HCT116 (cell line): ENCODE measurements at regions not wholly inside any gene's neighbourhood (a gene's known extent, or its start where the extent isn't known, plus 50 kb on each side); places are given as distances from the start of the nearest gene placed in this dataset.

Source experiments
- ATAC-seq: fragments of 200-7000 bp; cut with Tn5 transposase; 2 replicates; pipeline ENCODE4 v1.9.1; 2020; ENCODE audit warnings: mild to moderate bottlenecking, moderate library complexity
- BruUV-seq: library from RNA; stranded (reverse); fragments of 400-500 nt; replicated peaks from 2 replicates; lab custom pipeline; 2021; lab: Mats Ljungman, UMichigan
- CTCF ChIA-PET: fragments of 300-600 bp; sonication (Branson Sonifier 250); formaldehyde crosslinking; loops from one replicate; lab custom pipeline; 2021; ENCODE audit warnings: antibody characterized with exemption; lab: Charles Lee
- POLR2A ChIA-PET: fragments of 300-600, 350-600 bp; sonication (Branson Sonifier 250); formaldehyde crosslinking; loops from one replicate; lab custom pipeline; 2021; ENCODE audit warnings: antibody characterized with exemption; lab: Charles Lee
- RAD21 ChIA-PET, 2 experiments: fragments of 300-600 bp; sonication (Branson Sonifier 250); formaldehyde crosslinking; loops; one replicate each; lab custom pipeline; 2023; ENCODE audit warnings: low total read pairs in 2 of 2; ENCODE audit not compliant: uncharacterized antibody in 2 of 2, unreplicated experiment in 2 of 2, low non-redundant PET in 1 of 2; lab: Charles Lee
- DNase-seq: peaks from one replicate; pipeline ENCODE4 v3.0.0-alpha.2; 2010; ENCODE audit warnings: low read depth, low spot score
- H2AFZ ChIP-seq: fragments of 200-600 bp; shearing (Covaris generic), sonication (generic); 2 replicates; pipeline ENCODE4 v1.6.1; 2017; ENCODE audit warnings: low read depth, mixed run types, mixed read lengths, antibody characterized with exemption, low read length; ENCODE audit not compliant: poor library complexity, severe bottlenecking
- H3K27ac ChIP-seq: 2 replicates; pipeline ENCODE4 v1.5.1; 2012; ENCODE audit warnings: low read depth, low read length
- H3K27me3 ChIP-seq: fragments of 200-600 bp; sonication (generic); 2 replicates; pipeline ENCODE4 v1.6.1; 2016; ENCODE audit warnings: mixed run types, low read length, mixed read lengths; ENCODE audit not compliant: insufficient read depth
- H3K36me3 ChIP-seq, 2 experiments: fragments of 200-500 bp in 1 of 2; fragments of 200-600 bp in 1 of 2; sonication (Bioruptor generic) in 1 of 2; sonication (generic) in 1 of 2; 2 replicates each; pipeline versions ENCODE4 v1.5.1 to v1.6.1; 2014 to 2016; ENCODE audit warnings: low read length in 2 of 2, inconsistent platforms in 1 of 2, mixed read lengths in 1 of 2, mixed run types in 1 of 2; ENCODE audit not compliant: insufficient read depth in 2 of 2, control insufficient read depth in 1 of 2
- H3K4me1 ChIP-seq, 2 experiments: fragments of 200-600 bp in 1 of 2; sonication (generic) in 1 of 2; 2 replicates each; pipeline versions ENCODE4 v1.5.1 to v1.6.1; 2012 to 2017; ENCODE audit warnings: low read length in 2 of 2, inconsistent platforms in 1 of 2, mild to moderate bottlenecking in 1 of 2, mixed read lengths in 1 of 2, mixed run types in 1 of 2, moderate library complexity in 1 of 2; ENCODE audit not compliant: insufficient read depth in 2 of 2, control insufficient read depth in 1 of 2
- H3K4me2 ChIP-seq: fragments of 200-600 bp; sonication (generic); 2 replicates; pipeline ENCODE4 v1.6.1; 2017; ENCODE audit warnings: mixed run types, low read length, mixed read lengths
- H3K4me3 ChIP-seq, 2 experiments: fragments of 200-600 bp in 1 of 2; sonication (generic) in 1 of 2; replicated peaks in 1 of 2; 2 replicates each; pipeline ENCODE4 v1.5.1; 2011 to 2016; ENCODE audit warnings: low read length in 2 of 2, control low read depth in 1 of 2, low read depth in 1 of 2, mild to moderate bottlenecking in 1 of 2, mixed read lengths in 1 of 2, mixed run types in 1 of 2
- H3K79me2 ChIP-seq: fragments of 200-600 bp; sonication (generic); 2 replicates; pipeline ENCODE4 v1.6.1; 2017; ENCODE audit warnings: mild to moderate bottlenecking, mixed run types, low read length, moderate library complexity, mixed read lengths; ENCODE audit not compliant: insufficient read depth
- H3K9ac ChIP-seq: fragments of 200-600 bp; sonication (generic); 2 replicates; pipeline ENCODE4 v1.6.1; 2016; ENCODE audit warnings: low read length, mixed read lengths
- H3K9me2 ChIP-seq: fragments of 200-600 bp; sonication (generic), shearing (Covaris generic); 2 replicates; pipeline ENCODE4 v1.6.1; 2017; ENCODE audit warnings: mixed run types, mild to moderate bottlenecking, moderate library complexity; ENCODE audit not compliant: insufficient read depth
- H3K9me3 ChIP-seq, 2 experiments: fragments of 200-500 bp in 1 of 2; fragments of 200-600 bp in 1 of 2; sonication (Bioruptor generic) in 1 of 2; sonication (generic) in 1 of 2; 2 replicates each; pipeline ENCODE4 v1.6.1; 2014 to 2017; ENCODE audit warnings: low read length in 2 of 2, mixed read lengths in 2 of 2, inconsistent platforms in 1 of 2, low read depth in 1 of 2, mild to moderate bottlenecking in 1 of 2, mixed run types in 1 of 2, moderate library complexity in 1 of 2; ENCODE audit not compliant: control insufficient read depth in 1 of 2, insufficient read depth in 1 of 2
- H4K20me1 ChIP-seq: fragments of 200-600 bp; sonication (generic), shearing (Covaris generic); 2 replicates; pipeline ENCODE4 v1.6.1; 2017; ENCODE audit warnings: mixed run types, mild to moderate bottlenecking, moderate library complexity; ENCODE audit not compliant: insufficient read depth
- CEBPB ChIP-seq: IDR thresholded peaks from 2 replicates; pipeline ENCODE4 v1.6.1; 2012; ENCODE audit warnings: low read depth
- CTCF ChIP-seq, 3 experiments: fragments of 200-600 bp in 1 of 3; sonication (generic) in 1 of 3; IDR thresholded peaks in 2 of 3; conservative IDR thresholded peaks in 1 of 3; 2 replicates each; pipeline ENCODE4 v1.5.1; 2012 to 2017; ENCODE audit warnings: low read depth in 2 of 3, low read length in 2 of 3, antibody characterized with exemption in 1 of 3, borderline replicate concordance in 1 of 3, control low read depth in 1 of 3, mild to moderate bottlenecking in 1 of 3, mixed read lengths in 1 of 3, mixed run types in 1 of 3, moderate library complexity in 1 of 3; ENCODE audit not compliant: insufficient read depth in 1 of 3
- EGR1 ChIP-seq: IDR thresholded peaks from 2 replicates; pipeline ENCODE4 v1.6.1; 2012; ENCODE audit warnings: low read depth
- EZH2phosphoT487 ChIP-seq: fragments of 200-600 bp; IDR thresholded peaks from 2 replicates; pipeline ENCODE4 v1.6.1; 2018; ENCODE audit warnings: antibody characterized with exemption, borderline replicate concordance
- JUND ChIP-seq: IDR thresholded peaks from 2 replicates; pipeline ENCODE4 v1.6.1; 2012
- POLR2AphosphoS5 ChIP-seq: IDR thresholded peaks from 2 replicates; pipeline ENCODE4 v1.6.1; 2011; ENCODE audit warnings: mild to moderate bottlenecking, low read depth, low read length, moderate library complexity
- RAD21 ChIP-seq: IDR thresholded peaks from 2 replicates; pipeline ENCODE4 v1.6.1; 2012; ENCODE audit warnings: low read depth, mild to moderate bottlenecking
- SIN3A ChIP-seq: IDR thresholded peaks from 2 replicates; pipeline ENCODE4 v1.6.1; 2012; ENCODE audit warnings: low read depth
- SP1 ChIP-seq: IDR thresholded peaks from 2 replicates; pipeline ENCODE4 v1.6.1; 2012; ENCODE audit warnings: low read depth
- SRF ChIP-seq: IDR thresholded peaks from 2 replicates; pipeline ENCODE4 v1.6.1; 2012; ENCODE audit warnings: low read depth
- TCF7L2 ChIP-seq: IDR thresholded peaks from 2 replicates; pipeline ENCODE4 v1.7.0; 2011; ENCODE audit warnings: borderline replicate concordance, inconsistent platforms; ENCODE audit not compliant: insufficient read depth, insufficient read length; ENCODE audit errors: extremely low read depth
- YY1 ChIP-seq: IDR thresholded peaks from 2 replicates; pipeline ENCODE4 v1.6.1; 2011; ENCODE audit warnings: low read length, low read depth, moderate library complexity, mild to moderate bottlenecking; ENCODE audit not compliant: insufficient replicate concordance; ENCODE audit errors: extremely low read depth
- ZFX ChIP-seq: fragments of 450-650 bp; IDR thresholded peaks from 2 replicates; pipeline ENCODE4 v1.6.1; 2017
- ZNF274 ChIP-seq: fragments of 200-500 bp; sonication (Bioruptor generic); IDR thresholded peaks from 2 replicates; pipeline ENCODE4 v1.6.1; 2014; ENCODE audit warnings: mild to moderate bottlenecking, low read depth, low read length, inconsistent platforms
- intact Hi-C: fragments of 100-400 bp; cut with micrococcal nuclease; formaldehyde crosslinking; loops from 2 replicates; pipeline ENCODE4 v1.10.0; 2022
- TF ChIP-seq, protein P1 (sequence below): IDR thresholded peaks from 2 replicates; pipeline ENCODE4 v1.6.1; 2012

GRCh38 chr15:95303713-95304112 lies 1026.8 kb upstream of the NR2F2 start (continued):
- TF ChIP-seq YY1 = no peak

GRCh38 chr15:95304151-95304946 lies 1026.2 kb upstream of the NR2F2 start:
- no TSS peak for BruUV-seq

GRCh38 chr15:95304947-95305400 lies 1025.5 kb upstream of the NR2F2 start:
- no peak overlapping the region for H3K9ac ChIP-seq
- no peaks in the 10 kb centered on the region for H3K4me1 ChIP-seq
- H4K20me1 ChIP-seq = no peaks in the 10 kb centered on the region
- H3K79me2 ChIP-seq = no peaks in the 10 kb centered on the region
- H3K27ac ChIP-seq = no peak overlapping the region
- BruUV-seq = no TSS peak
- H3K36me3 ChIP-seq = no peaks in the 10 kb centered on the region
- H2AFZ ChIP-seq = no peak overlapping the region
- no peak for ATAC-seq
- no peak overlapping the region for H3K4me3 ChIP-seq
- intact Hi-C loops = no loop called here
- POLR2A ChIA-PET = interaction anchor here (0.6 kb wide), 1 partner anchor 18 kb away, joined by 3 read pairs; no protein-coding TSS in a partner anchor
- H3K4me2 ChIP-seq = no peak overlapping the region
- H3K27me3 ChIP-seq = no peaks in the 10 kb centered on the region
- CTCF ChIA-PET = no interaction called here
- H3K9me3 ChIP-seq = no peaks in the 10 kb centered on the region
- RAD21 ChIA-PET = no interaction called here
- DNase-seq = no peak
- no peaks in the 10 kb centered on the region; the same call in 1 of the 2 replicates for H3K9me2 ChIP-seq
- TF ChIP-seq, protein P1, sequence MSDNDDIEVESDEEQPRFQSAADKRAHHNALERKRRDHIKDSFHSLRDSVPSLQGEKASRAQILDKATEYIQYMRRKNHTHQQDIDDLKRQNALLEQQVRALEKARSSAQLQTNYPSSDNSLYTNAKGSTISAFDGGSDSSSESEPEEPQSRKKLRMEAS = no peak
- TF ChIP-seq TCF7L2 = no peak
- no peak for TF ChIP-seq CEBPB
- no peak for TF ChIP-seq YY1
- TF ChIP-seq SIN3A = no peak
- TF ChIP-seq CTCF (IDR thresholded peaks at IDR 0.05 in 2 of 3, conservative IDR thresholded peaks at IDR 0.05 in 1 of 3; ENCODE audit: borderline replicate concordance in 1 of 3, insufficient read depth in 1 of 3, low read depth in 2 of 3, low read length in 2 of 3) = no peak
- TF ChIP-seq SP1 = no peak
- no peak for TF ChIP-seq ZFX
- no peak for TF ChIP-seq EZH2phosphoT487
- no peak for TF ChIP-seq ZNF274
- no peak for TF ChIP-seq POLR2AphosphoS5
- no peak for TF ChIP-seq SRF
- no peak for TF ChIP-seq EGR1

More at GRCh38 chr15:95304151-95304946, 1026.2 kb upstream of the NR2F2 start:
- intact Hi-C loops = no loop called here
- Histone ChIP-seq H3K36me3 (no peaks in the 10 kb centered on the region), H3K4me3 (no peak overlapping the region), H3K9me2 (no peaks in the 10 kb centered on the region; the same call in 1 of the 2 replicates), H3K4me2 (no peak overlapping the region), H3K9ac (no peak overlapping the region), H2AFZ (no peak overlapping the region), H3K9me3 (no peaks in the 10 kb centered on the region), H3K27me3 (no peaks in the 10 kb centered on the region), H3K4me1 (no peaks in the 10 kb centered on the region), H4K20me1 (no peaks in the 10 kb centered on the region), H3K27ac (no peak overlapping the region), H3K79me2 (no peaks in the 10 kb centered on the region)
- CTCF ChIA-PET = no interaction called here
- DNase-seq = no peak
- RAD21 ChIA-PET = no interaction called here
- POLR2A ChIA-PET = interaction anchor here (0.6 kb wide), 1 partner anchor 17 kb away, joined by 3 read pairs; no protein-coding TSS in a partner anchor
- TF ChIP-seq EZH2phosphoT487 (no peak), POLR2AphosphoS5 (no peak), SP1 (no peak), TCF7L2 (no peak), JUND (no peak), RAD21 (no peak)
- TF ChIP-seq, protein P1 = no peak
- no peak for ATAC-seq
